Amniotic stem cell (primary cell): ENCODE measurements at regions not wholly inside any gene's neighbourhood (a gene's known extent, or its start where the extent isn't known, plus 50 kb on each side); places are given as distances from the start of the nearest gene placed in this dataset.
"Not testable (repeated sequence)": the region's sequence is repeated elsewhere in the genome, so short reads cannot be mapped to it uniquely, and the experiment has no call there.

Experiments used
- DNase-seq: peaks from one replicate; lab custom pipeline; 2025; lab: John Stamatoyannopoulos, UW

- not testable (repeated sequence) for DNase-seq
Observed at GRCh38 chr7:29701540-29701939, 104.8 kb upstream of the WIPF3 start.

- not testable (repeated sequence) for DNase-seq
Observed at GRCh38 chr7:29703830-29704229, 102.5 kb upstream of the WIPF3 start.

GRCh38 chr7:29709002-29709401, 97.3 kb upstream of the WIPF3 start:
- DNase-seq = not testable (repeated sequence)

- not testable (repeated sequence) for DNase-seq
Observed at GRCh38 chr7:29723127-29723526, 83.2 kb upstream of the WIPF3 start.

- DNase-seq = no peak
Observed at GRCh38 chr7:29723599-29723998, 82.7 kb upstream of the WIPF3 start.

GRCh38 chr7:29729534-29730165, 76.7 kb upstream of the WIPF3 start:
- not testable (repeated sequence) for DNase-seq

GRCh38 chr7:29734246-29734731, 72.0 kb upstream of the WIPF3 start:
- DNase-seq = no peak

GRCh38 chr7:29747645-29748245, 58.6 kb upstream of the WIPF3 start:
- DNase-seq = not testable (repeated sequence)

- DNase-seq = peak; percentile 31
Observed at GRCh38 chr7:29748286-29749099, 57.8 kb upstream of the WIPF3 start.

- no peak for DNase-seq
Observed at GRCh38 chr7:29749701-29750321, 56.5 kb upstream of the WIPF3 start.

- DNase-seq = not testable (repeated sequence)
Observed at GRCh38 chr7:29750373-29750940, 55.9 kb upstream of the WIPF3 start.

GRCh38 chr7:29751012-29751411, 55.3 kb upstream of the WIPF3 start:
- not testable (repeated sequence) for DNase-seq

- DNase-seq = no peak
Observed at GRCh38 chr7:29754874-29755490, 51.3 kb upstream of the WIPF3 start.
